CD4-positive, alpha-beta T cell (primary cell): ENCODE measurements at regions not wholly inside any gene's neighbourhood (a gene's known extent, or its start where the extent isn't known, plus 50 kb on each side); places are given as distances from the start of the nearest gene placed in this dataset.
"Not testable (repeated sequence)": the region's sequence is repeated elsewhere in the genome, so short reads cannot be mapped to it uniquely, and the experiment has no call there.

Experiments
- ATAC-seq: fragments of 200-7000 bp; cut with Tn5 transposase; one replicate; pipeline ENCODE4 v1.10.0; 2022; ENCODE audit warnings: mild to moderate bottlenecking; ENCODE audit not compliant: poor library complexity
- CTCF ChIA-PET: fragments of 350-600 bp; sonication (Branson Sonifier 250); formaldehyde crosslinking; loops from one replicate; lab custom pipeline; 2021; ENCODE audit warnings: antibody characterized with exemption, inconsistent platforms; lab: Charles Lee
- POLR2A ChIA-PET: fragments of 350-600 bp; sonication (Branson Sonifier 250); formaldehyde crosslinking; loops from one replicate; lab custom pipeline; 2021; ENCODE audit warnings: antibody characterized with exemption, inconsistent platforms; lab: Charles Lee
- DNase-seq, 14 experiments: peaks; one replicate each; pipeline ENCODE4 v3.0.0-alpha.2; 2013 to 2020; ENCODE audit warnings: mixed read lengths in 2 of 14
- H3K27ac ChIP-seq, 2 donors: one replicate each; pipeline versions ENCODE4 v1.5.1 to v1.7.0; 2013; ENCODE audit warnings: low read length in 2 of 2, low read depth in 1 of 2, mild to moderate bottlenecking in 1 of 2
- H3K27me3 ChIP-seq, 2 experiments: 1 replicate in 1 of 2; 2 replicates in 1 of 2; pipeline versions ENCODE4 v1.6.1 to v1.7.0; 2013; ENCODE audit warnings: low read length in 2 of 2, control low read depth in 1 of 2, mild to moderate bottlenecking in 1 of 2, moderate library complexity in 1 of 2; ENCODE audit not compliant: insufficient read depth in 2 of 2, control insufficient read depth in 1 of 2
- H3K36me3 ChIP-seq: one replicate; pipeline ENCODE4 v1.6.1; 2013; ENCODE audit warnings: low read length, control low read depth; ENCODE audit not compliant: insufficient read depth
- H3K4me1 ChIP-seq: one replicate; pipeline ENCODE4 v1.6.1; 2013; ENCODE audit warnings: low read length, control low read depth; ENCODE audit not compliant: insufficient read depth
- H3K4me3 ChIP-seq: one replicate; pipeline ENCODE4 v1.5.1; 2013; ENCODE audit warnings: mild to moderate bottlenecking, low read length, moderate library complexity
- H3K9me3 ChIP-seq, 2 experiments: 1 replicate in 1 of 2; 2 replicates in 1 of 2; pipeline versions ENCODE4 v1.6.1 to v1.7.0; 2013; ENCODE audit warnings: low read length in 2 of 2, mild to moderate bottlenecking in 2 of 2, control low read depth in 1 of 2, moderate library complexity in 1 of 2; ENCODE audit not compliant: control insufficient read depth in 1 of 2, insufficient read depth in 1 of 2
- H3K27ac Mint-ChIP-seq: one replicate; pipeline ENCODE4 v1.8.0; 2020; ENCODE audit warnings: mixed read lengths
- H3K27me3 Mint-ChIP-seq: one replicate; pipeline ENCODE4 v1.8.0; 2021; ENCODE audit warnings: mixed read lengths
- H3K36me3 Mint-ChIP-seq: one replicate; pipeline ENCODE4 v1.8.0; 2021; ENCODE audit warnings: low read depth, mixed read lengths
- H3K4me1 Mint-ChIP-seq: one replicate; pipeline ENCODE4 v1.8.0; 2021; ENCODE audit warnings: low read depth, mixed read lengths
- H3K4me3 Mint-ChIP-seq: one replicate; pipeline ENCODE4 v1.8.0; 2020; ENCODE audit warnings: mild to moderate bottlenecking, mixed read lengths
- H3K9me3 Mint-ChIP-seq: one replicate; pipeline ENCODE4 v1.8.0; 2020; ENCODE audit warnings: mixed read lengths
- CTCF ChIP-seq: fragments of 200-600 bp; IDR thresholded peaks from one replicate; pipeline ENCODE4 v1.8.0; 2022; ENCODE audit warnings: antibody characterized with exemption, mild to moderate bottlenecking
- intact Hi-C, 2 experiments: fragments of 100-400 bp; cut with DNase I in 1 of 2; cut with micrococcal nuclease in 1 of 2; formaldehyde crosslinking; loops; one replicate each; pipeline versions ENCODE4 v1.15.1 to v1.9.0; 2023 to 2025; cut with DNase I, micrococcal nuclease

- no peak overlapping the region for H3K4me3 Mint-ChIP-seq
- Histone ChIP-seq H3K9me3 (no peaks in the 10 kb centered on the region), H3K27ac (no peak overlapping the region), H3K4me1 (no peaks in the 10 kb centered on the region), H3K4me3 (no peak overlapping the region), H3K36me3 (no peaks in the 10 kb centered on the region), H3K27me3 (peaks cover 0 to 4% of the 10 kb centered on the region in 2 experiments)
- TF ChIP-seq CTCF, result no peak
- intact Hi-C loops, result no loop called here
- no peaks in the 10 kb centered on the region for H3K9me3 Mint-ChIP-seq
- no peaks in the 10 kb centered on the region for H3K4me1 Mint-ChIP-seq
- H3K36me3 Mint-ChIP-seq, result no peaks in the 10 kb centered on the region
- no peak for DNase-seq
- ChIA-PET POLR2A (no interaction called here), CTCF (no interaction called here)
- H3K27me3 Mint-ChIP-seq, result no peaks in the 10 kb centered on the region
- H3K27ac Mint-ChIP-seq, result no peak overlapping the region
- ATAC-seq, result no peak
Observed at GRCh38 chr2:7384773-7385349, 467.6 kb downstream of the RNF144A start.

DNA sequence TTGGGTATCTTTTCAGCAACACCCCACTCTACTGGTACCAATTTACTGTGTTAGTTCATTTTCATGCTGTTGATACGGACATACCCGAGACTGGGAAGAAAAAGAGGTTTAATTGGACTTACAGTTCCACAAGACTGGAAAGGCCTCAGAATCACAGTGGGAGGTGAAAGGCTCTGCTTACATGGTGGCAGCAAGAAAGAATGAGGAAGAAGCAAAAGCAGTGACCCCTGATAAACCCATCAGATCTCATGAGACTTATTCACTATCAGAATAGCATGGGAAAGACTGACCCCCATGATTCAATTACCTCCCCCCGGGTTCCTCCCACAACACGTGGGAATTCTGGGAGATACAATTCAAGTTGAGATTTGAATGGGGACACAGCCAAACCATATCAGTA lies 473.1 kb downstream of the RNF144A start:
- H3K4me3 ChIP-seq, H3K27me3 Mint-ChIP-seq, POLR2A ChIA-PET, H3K9me3 Mint-ChIP-seq, DNase-seq, H3K4me1 Mint-ChIP-seq, H3K36me3 ChIP-seq, H3K27me3 ChIP-seq, H3K4me1 ChIP-seq, H3K27ac ChIP-seq, H3K27ac Mint-ChIP-seq, intact Hi-C loops, H3K9me3 ChIP-seq, H3K36me3 Mint-ChIP-seq, ATAC-seq, H3K4me3 Mint-ChIP-seq, CTCF ChIA-PET: not testable (repeated sequence)

GRCh38 chr2:7392076-7392787 lies 475.0 kb downstream of the RNF144A start:
- H3K4me1 Mint-ChIP-seq, result no peaks in the 10 kb centered on the region
- POLR2A ChIA-PET, result no interaction called here
- CTCF ChIA-PET, result no interaction called here
- ATAC-seq, result no peak
- Histone ChIP-seq H3K4me1 (no peaks in the 10 kb centered on the region), H3K36me3 (no peaks in the 10 kb centered on the region), H3K27me3 (no peaks in the 10 kb centered on the region), H3K9me3 (no peaks in the 10 kb centered on the region), H3K27ac (no peak overlapping the region), H3K4me3 (no peak overlapping the region)
- no peak for TF ChIP-seq CTCF
- H3K4me3 Mint-ChIP-seq, result no peak overlapping the region
- H3K9me3 Mint-ChIP-seq, result no peaks in the 10 kb centered on the region
- no peaks in the 10 kb centered on the region for H3K27me3 Mint-ChIP-seq
- DNase-seq, result no peak
- no peak overlapping the region for H3K27ac Mint-ChIP-seq
- intact Hi-C loops, result no loop called here
- H3K36me3 Mint-ChIP-seq, result no peaks in the 10 kb centered on the region
